MCF 10A (cell line): ENCODE measurements at regions not wholly inside any gene's neighbourhood (a gene's known extent, or its start where the extent isn't known, plus 50 kb on each side); places are given as distances from the start of the nearest gene placed in this dataset.

ENCODE experiments used
- BruUV-seq: library from RNA; stranded (reverse); fragments of 400-500 nt; replicated peaks from 2 replicates; lab custom pipeline; 2021; lab: Mats Ljungman, UMichigan
- CTCF ChIA-PET: fragments of 300-600 bp; sonication (Branson Sonifier 250); formaldehyde crosslinking; extraction: SDS; loops from one replicate; lab custom pipeline; 2021; ENCODE audit warnings: antibody characterized with exemption, inconsistent platforms; lab: Yijun Ruan, JAX
- POLR2A ChIA-PET: fragments of 300-600, 350-650 bp; sonication (Branson Sonifier 250); formaldehyde crosslinking; extraction: SDS; loops from one replicate; lab custom pipeline; 2020; ENCODE audit warnings: antibody characterized with exemption, inconsistent platforms; lab: Yijun Ruan, JAX
- DNase-seq: peaks from one replicate; pipeline ENCODE4 v3.0.0-alpha.2; 2018; ENCODE audit not compliant: unreplicated experiment
- H3K27ac Mint-ChIP-seq: one replicate; pipeline ENCODE4 v1.8.0; 2022; ENCODE audit warnings: mild to moderate bottlenecking, low read depth, mixed read lengths; ENCODE audit not compliant: unreplicated experiment
- H3K27me3 Mint-ChIP-seq: one replicate; pipeline ENCODE4 v1.8.0; 2022; ENCODE audit warnings: mixed read lengths; ENCODE audit not compliant: insufficient read depth, unreplicated experiment
- H3K36me3 Mint-ChIP-seq: one replicate; pipeline ENCODE4 v1.8.0; 2022; ENCODE audit warnings: mild to moderate bottlenecking, moderate library complexity, mixed read lengths; ENCODE audit not compliant: insufficient read depth, unreplicated experiment
- H3K4me1 Mint-ChIP-seq: one replicate; pipeline ENCODE4 v1.8.0; 2022; ENCODE audit warnings: mixed read lengths; ENCODE audit not compliant: insufficient read depth, unreplicated experiment
- H3K4me3 Mint-ChIP-seq: one replicate; pipeline ENCODE4 v1.8.0; 2022; ENCODE audit warnings: mild to moderate bottlenecking, moderate library complexity, mixed read lengths; ENCODE audit not compliant: unreplicated experiment
- H3K9me3 Mint-ChIP-seq: one replicate; pipeline ENCODE4 v1.8.0; 2022; ENCODE audit warnings: mixed read lengths; ENCODE audit not compliant: unreplicated experiment
- CTCF ChIP-seq: fragments of 200-600 bp; IDR thresholded peaks from one replicate; pipeline ENCODE4 v1.8.0; 2022; ENCODE audit warnings: antibody characterized with exemption, mild to moderate bottlenecking; ENCODE audit not compliant: unreplicated experiment
- intact Hi-C: fragments of 100-400 bp; cut with micrococcal nuclease; formaldehyde crosslinking; loops from 2 replicates; pipeline ENCODE4 v1.14.1; 2022

GRCh38 chr7:51689547-51689946 lies 372.9 kb upstream of the COBL start:
- H3K4me3 Mint-ChIP-seq = no peak overlapping the region
- H3K9me3 Mint-ChIP-seq = no peaks in the 10 kb centered on the region
- intact Hi-C loops = no loop called here
- H3K36me3 Mint-ChIP-seq = no peaks in the 10 kb centered on the region
- POLR2A ChIA-PET = interaction anchor here (0.6 kb wide), 1 partner anchor 33 kb away, joined by 3 read pairs; no protein-coding TSS in a partner anchor
- no peak for DNase-seq
- H3K4me1 Mint-ChIP-seq = no peaks in the 10 kb centered on the region
- BruUV-seq = no TSS peak
- TF ChIP-seq CTCF = no peak
- CTCF ChIA-PET = no interaction called here
- H3K27me3 Mint-ChIP-seq = peaks cover 81% of the 10 kb centered on the region
- no peak overlapping the region for H3K27ac Mint-ChIP-seq

DNA sequence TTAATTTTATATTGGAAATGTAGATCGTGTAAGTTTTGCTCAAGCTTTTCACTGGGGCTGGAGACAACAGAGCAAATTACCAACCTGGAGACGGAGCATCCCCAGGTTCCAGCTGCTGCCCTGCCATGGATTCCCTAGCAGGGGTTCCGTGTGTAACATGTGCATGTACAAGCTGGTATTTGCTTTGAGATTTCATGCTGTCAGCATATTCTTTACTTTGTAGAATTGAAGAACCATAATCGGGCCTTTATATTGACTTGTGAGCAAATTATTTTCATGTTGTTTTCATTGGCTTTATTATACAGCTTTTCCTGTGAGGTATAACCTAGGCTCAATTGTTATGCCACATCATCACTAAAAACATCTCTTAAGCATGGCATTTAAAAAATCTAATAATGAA lies 369.2 kb upstream of the COBL start:
- no TSS peak for BruUV-seq
- Mint-ChIP-seq H3K36me3 (no peaks in the 10 kb centered on the region), H3K4me1 (no peaks in the 10 kb centered on the region), H3K4me3 (no peak overlapping the region), H3K9me3 (no peaks in the 10 kb centered on the region), H3K27ac (no peak overlapping the region), H3K27me3 (peaks cover 59% of the 10 kb centered on the region)
- ChIA-PET CTCF (interaction anchor here (0.6 to 1.1 kb wide), 2 partner anchors 47 to 1073 kb away, joined by 3 read pairs; no protein-coding TSS in a partner anchor), POLR2A (no interaction called here)
- TF ChIP-seq CTCF = no peak
- intact Hi-C loops = no loop called here
- DNase-seq = no peak

DNA sequence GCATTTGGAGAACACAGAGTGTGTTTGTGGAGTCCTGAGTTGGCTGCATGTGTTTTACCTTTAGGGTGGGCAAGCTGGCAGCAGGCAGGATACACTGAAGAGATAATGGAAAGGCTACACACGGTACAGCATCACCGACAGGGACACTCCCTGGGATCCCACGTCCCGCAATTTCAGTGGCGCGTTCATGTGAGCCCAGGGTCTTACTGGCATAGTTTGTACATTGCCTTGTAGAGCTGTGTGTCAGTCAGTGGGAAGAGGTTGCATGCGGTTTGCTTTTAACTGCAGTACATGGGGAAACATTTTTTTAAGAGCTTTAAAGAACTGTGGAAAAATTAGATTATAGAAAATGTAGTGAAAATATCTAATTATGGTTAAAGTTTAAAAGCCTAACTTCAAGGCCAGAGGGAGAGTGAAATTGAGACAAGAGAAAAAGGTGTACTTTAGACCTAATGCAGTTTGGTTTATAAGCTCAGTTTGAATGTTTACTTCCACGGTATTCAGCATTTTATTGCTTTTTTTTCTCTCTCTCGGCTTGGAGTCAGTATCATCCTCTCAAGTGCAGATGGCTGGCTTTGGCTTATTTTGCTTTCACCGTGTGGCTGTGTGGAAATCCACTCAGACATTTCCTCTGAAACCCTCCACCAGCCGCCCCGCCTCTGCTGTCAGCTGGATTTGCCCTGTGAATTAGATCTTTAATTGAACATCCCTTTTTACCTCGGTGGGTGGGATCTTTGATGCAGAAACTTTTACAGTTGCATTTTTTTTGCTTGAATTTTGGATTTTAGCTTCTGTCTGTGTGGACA lies 364.2 kb upstream of the COBL start:
- ChIA-PET POLR2A (interaction anchor here (1.0 kb wide), 1 partner anchor 711 kb away, joined by 3 read pairs; no protein-coding TSS in a partner anchor), CTCF (interaction anchor here (0.7 kb wide), 2 partner anchors 29 to 66 kb away, joined by 3 read pairs; no protein-coding TSS in a partner anchor)
- BruUV-seq = no TSS peak
- no peak overlapping the region for H3K4me3 Mint-ChIP-seq
- no peaks in the 10 kb centered on the region for H3K36me3 Mint-ChIP-seq
- intact Hi-C loops = no loop called here
- no peaks in the 10 kb centered on the region for H3K4me1 Mint-ChIP-seq
- no peak overlapping the region for H3K27ac Mint-ChIP-seq
- peaks cover 72% of the 10 kb centered on the region for H3K27me3 Mint-ChIP-seq
- TF ChIP-seq CTCF = no peak
- DNase-seq = no peak
- no peaks in the 10 kb centered on the region for H3K9me3 Mint-ChIP-seq

DNA sequence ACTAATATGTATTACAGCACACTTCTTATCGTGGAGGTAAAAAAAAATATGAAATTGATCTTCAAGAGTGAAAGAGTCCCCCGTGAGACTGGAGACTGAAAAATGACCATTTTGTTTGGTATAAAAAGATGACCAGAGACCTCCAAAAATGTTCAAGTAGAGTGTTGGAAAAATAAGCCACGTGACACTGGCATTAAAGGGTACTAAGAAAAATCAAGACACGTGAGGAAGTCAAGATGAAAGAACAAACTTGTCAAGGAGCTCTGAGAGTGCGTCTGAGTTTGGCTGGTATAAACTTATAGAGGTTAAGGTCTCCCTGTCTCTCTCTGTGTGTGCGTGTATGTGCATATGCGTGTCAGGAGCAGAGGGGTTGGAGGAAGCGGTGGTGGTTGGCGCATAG lies 362.7 kb upstream of the COBL start:
- no peaks in the 10 kb centered on the region for H3K36me3 Mint-ChIP-seq
- no TSS peak for BruUV-seq
- H3K4me3 Mint-ChIP-seq = no peak overlapping the region
- H3K27me3 Mint-ChIP-seq = peaks cover 69% of the 10 kb centered on the region
- POLR2A ChIA-PET = no interaction called here
- H3K27ac Mint-ChIP-seq = no peak overlapping the region
- CTCF ChIA-PET = no interaction called here
- DNase-seq = no peak
- no peak for TF ChIP-seq CTCF
- intact Hi-C loops = no loop called here
- H3K9me3 Mint-ChIP-seq = no peaks in the 10 kb centered on the region
- no peaks in the 10 kb centered on the region for H3K4me1 Mint-ChIP-seq
